Stimulated activated CD4-positive, alpha-beta T cell treated with anti-CD3 and anti-CD28 coated beads, Interleukin-15, amount 100 ng/mL, for 48 hours (primary cell): ENCODE measurements at regions not wholly inside any gene's neighbourhood (a gene's known extent, or its start where the extent isn't known, plus 50 kb on each side); places are given as distances from the start of the nearest gene placed in this dataset.

Source experiments
- DNase-seq, 2 donors: peaks; one replicate each; pipeline ENCODE4 v3.0.0-alpha.2; 2020; ENCODE audit warnings: low read depth in 2 of 2

DNA sequence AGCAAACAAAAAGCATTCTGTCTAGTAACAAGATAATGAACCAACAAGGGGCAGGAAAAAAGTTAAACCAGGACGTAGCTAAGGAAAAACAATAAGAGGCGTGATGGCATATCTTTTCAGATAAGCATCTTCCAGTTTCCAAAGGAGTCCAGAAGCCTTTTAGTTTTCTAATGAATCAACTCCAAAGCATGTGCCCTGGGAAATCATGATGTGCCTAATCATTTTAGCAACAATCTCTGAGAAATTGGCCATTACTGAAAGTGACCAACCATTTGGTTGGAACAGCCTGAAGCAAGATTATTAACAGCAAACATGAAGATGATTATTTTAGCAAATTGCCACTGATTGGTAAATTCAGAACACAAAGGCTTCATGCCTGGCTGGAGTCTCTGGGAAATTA lies 440.9 kb upstream of the MAF start:
- no peak for DNase-seq

DNA sequence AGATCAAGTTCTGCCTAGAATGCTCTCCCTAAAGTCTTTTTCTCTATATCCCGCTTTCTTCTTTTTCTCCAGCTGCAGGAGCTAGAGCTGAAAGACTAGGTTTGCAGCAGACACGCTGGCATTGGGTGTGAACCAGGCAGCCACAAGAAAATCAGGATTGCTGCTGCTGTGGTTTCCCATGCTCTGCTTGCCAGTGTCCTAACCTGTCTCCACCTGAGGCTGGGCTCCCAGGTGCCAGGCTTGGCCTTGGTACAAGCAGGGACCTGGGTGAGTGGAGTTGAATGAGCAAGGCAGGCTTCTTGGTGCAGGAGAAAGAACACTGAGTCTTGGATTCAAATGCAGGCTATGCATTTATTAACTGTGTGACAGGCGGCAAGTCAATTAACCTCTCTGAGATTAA lies 440.3 kb upstream of the MAF start:
- no peak for DNase-seq

DNA sequence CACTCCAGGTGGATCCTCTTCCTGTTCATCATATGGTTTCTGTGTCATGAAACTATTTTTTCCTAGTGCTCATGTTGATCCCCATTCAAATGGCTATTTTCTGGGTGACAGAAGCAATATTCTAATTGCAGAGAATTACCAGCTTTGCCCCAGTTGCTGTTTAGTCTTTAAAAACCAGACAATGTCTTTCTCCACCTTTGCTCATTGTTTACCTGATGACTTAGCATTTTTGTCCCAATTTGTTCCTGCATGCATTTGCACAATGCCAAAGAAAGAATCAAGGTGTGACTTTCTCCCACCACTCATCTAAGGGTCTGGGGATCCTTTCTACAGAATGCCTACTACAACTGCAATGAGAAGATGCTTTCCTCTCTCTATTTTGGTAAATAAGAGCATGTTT lies 439.9 kb upstream of the MAF start:
- no peak for DNase-seq

DNA sequence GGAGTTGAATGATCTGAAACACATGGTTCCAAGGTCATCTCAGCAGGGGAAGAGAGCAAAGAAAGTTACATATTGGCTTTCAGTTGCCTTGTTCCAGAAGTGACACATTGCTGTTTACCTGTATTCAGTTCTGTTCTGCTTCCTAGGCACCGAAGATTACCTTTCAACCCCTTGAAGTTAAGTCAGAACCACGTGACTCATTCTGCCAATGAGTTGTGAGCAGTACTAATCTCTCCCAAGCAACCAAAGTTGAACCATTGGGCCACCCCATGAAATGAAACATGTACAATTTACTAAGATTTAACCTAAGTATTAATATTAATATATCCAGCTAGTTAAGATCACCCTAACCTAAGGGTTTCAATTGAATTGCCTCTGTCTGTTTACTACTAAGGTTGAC lies 439.2 kb upstream of the MAF start:
- no peak for DNase-seq

DNA sequence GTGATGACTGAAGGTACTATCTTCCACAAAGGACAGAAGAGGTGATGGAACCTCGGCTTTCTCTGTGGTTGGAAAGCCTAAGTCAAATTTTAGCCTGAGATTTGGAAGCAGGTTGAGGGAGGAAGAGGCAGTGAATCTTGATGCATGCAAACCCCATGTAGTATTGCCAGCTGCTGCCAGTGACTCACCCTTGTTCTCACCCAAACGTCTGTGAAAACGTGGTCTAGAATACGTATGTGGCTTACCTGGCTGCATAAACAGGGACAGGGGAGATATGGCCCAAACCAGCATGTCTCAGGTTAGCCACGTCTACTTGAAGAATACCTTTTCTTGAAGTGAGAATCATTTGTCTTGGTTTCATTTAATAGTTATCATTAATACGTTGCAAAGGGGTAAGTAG lies 438.0 kb upstream of the MAF start:
- no peak for DNase-seq

DNA sequence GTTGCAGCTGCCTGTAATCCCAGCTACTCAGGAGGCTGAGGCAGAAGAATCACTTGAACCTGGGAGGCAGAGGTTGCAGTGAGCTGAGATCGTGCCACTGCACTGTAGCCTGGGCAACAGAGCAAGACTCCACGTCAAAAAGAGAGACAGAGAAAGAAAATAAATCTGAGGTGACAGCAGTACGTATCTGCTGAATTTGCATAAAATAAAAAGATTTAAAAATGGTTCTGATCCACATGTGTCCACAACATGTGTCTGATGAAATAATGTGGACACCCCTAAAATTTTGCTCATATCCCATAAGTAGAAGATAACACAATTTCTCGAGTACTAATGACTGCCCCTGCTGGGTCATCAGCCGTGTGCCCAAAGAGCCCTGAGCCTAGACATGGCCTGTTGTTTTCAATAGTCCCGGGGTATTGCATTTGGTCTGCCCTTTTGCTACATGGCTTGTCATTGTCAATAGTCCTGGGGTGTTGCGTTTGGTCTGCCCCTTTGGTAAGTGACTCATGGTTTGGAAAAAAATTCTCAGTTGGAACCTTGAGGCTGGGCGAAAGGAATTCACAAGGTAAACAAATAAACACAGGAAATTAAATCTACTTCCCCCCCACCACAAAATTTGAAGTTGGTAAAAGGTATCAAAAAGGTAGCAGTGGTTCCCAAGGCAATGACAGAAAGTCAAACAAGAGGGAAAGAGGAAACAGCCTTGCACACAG lies 434.6 kb upstream of the MAF start:
- no peak for DNase-seq

DNA sequence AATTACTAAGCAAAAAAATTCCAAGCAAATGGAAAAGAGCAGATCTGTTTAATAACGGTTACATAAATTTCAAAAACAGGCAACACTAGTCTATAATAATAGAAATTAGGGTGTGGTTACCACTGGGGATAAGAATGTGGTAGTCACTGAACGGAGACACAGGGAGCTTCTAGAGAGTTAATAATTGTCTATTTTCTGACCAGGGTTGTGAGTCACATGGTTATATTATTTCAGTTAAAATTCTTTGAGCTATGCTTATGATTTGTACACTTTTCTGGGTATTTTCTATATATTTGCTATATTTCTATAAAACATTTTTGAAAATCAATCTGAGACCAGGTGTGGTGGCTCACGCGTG lies 433.9 kb upstream of the MAF start:
- DNase-seq, result no peak

DNA sequence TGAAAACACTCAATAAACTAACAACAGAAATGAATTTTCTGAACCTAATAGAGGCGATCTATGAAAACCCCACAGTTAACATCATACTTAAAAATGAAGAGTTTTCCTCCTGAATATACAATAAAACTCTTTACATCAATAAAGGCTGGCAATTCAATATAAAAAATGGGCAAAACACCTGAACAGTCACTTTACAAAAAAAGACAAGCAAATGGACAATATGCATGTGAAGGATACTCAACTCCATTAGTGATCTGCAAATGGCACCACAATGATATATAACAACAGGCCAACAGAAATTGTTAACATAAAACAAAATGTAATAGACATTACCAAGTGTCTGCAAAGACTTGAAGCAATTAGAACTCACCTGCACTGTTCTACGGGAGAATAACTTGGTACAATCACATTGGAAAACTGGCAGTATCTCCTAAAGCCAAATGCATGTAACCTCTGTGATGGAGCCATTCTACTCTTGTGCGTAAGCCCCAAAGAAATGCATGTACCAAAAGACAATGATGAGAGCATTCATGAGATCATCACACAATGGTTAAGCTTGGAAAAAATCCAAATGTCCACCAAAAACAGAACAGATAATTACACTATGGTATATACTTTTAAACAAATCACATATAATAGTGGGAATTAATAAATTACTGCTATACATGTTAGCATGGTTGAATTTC lies 433.4 kb upstream of the MAF start:
- no peak for DNase-seq

DNA sequence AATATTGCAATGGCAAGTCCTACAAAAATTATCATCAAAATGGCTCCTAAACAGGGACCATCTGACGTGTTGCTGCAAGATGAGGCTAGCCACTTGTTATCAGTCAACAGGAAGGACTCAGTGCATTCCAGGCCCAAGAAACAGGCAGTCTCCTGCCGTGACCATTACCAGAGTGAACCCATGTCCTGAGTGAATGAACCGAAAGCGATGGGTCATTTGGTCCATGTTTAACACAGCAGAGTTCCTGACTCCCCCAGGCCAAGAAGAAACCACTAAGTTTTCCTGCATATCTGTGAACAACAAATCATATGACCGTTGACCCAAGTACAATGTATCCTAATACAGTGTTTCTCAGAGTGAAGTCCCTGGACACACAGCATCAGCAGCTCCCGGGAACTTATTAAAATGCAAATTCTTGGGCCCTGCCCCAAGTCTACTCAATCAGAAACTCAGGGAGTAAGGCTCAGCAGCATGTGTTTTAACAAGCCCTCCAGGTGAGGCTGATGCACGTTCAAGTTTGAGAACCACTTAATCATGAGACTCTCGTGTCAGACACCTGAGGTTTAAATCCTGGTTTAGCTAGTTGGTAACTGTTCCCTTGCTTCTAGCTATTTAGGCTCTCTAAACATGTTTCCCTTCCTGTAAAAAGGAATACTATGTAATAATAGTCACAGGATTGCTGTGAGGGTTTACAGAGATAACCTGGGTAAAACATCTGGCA lies 429.4 kb upstream of the MAF start:
- no peak for DNase-seq

DNA sequence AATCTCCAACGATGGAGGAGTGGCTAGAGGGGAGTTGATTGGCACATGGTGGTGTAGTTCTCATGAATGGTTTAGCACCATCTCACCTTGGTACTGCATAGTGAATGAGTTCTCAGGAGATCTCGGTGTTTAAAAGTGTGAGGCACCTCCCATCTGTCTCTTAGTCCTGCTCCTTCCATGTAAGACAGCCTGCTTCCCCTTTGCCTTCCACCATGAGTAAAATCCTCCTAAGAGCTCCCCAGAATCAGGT lies 428.8 kb upstream of the MAF start:
- DNase-seq, result no peak

DNA sequence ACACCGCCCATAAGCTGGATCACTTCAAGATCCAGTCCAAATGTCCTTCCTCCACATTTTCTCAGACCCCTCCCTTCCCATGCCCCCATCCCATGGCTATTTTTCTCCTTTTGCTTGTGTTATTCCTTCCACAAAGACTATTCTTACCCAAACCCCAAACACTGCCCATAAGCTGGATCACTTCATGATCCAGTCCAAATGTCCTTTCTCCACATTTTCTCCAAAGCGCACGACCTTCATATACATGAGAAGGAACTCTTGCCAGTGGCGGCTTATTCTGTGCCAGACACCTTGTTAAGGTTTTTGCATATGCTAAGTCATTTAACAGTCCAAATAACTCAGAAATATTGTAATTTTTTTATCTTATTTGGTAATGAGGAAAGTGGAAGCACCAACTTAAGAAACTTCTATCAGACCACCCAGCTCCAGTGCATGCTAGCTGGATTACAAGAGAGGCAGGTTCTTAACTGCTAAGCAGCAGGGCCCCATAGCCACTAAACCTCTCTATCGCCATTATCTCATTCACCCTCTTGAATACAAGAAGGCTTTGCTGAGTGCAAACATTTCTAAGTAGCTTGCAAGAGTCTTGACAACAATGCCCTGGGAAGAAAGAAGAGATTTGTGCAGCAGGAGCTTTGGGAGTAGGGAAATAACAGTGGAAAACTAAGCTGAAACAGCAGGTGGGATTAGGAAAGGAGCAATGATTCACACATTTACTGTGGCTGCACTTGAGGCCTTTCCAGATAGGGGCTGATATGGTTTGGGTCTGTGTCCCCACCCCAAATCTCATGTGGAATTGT lies 428.2 kb upstream of the MAF start:
- no peak for DNase-seq

DNA sequence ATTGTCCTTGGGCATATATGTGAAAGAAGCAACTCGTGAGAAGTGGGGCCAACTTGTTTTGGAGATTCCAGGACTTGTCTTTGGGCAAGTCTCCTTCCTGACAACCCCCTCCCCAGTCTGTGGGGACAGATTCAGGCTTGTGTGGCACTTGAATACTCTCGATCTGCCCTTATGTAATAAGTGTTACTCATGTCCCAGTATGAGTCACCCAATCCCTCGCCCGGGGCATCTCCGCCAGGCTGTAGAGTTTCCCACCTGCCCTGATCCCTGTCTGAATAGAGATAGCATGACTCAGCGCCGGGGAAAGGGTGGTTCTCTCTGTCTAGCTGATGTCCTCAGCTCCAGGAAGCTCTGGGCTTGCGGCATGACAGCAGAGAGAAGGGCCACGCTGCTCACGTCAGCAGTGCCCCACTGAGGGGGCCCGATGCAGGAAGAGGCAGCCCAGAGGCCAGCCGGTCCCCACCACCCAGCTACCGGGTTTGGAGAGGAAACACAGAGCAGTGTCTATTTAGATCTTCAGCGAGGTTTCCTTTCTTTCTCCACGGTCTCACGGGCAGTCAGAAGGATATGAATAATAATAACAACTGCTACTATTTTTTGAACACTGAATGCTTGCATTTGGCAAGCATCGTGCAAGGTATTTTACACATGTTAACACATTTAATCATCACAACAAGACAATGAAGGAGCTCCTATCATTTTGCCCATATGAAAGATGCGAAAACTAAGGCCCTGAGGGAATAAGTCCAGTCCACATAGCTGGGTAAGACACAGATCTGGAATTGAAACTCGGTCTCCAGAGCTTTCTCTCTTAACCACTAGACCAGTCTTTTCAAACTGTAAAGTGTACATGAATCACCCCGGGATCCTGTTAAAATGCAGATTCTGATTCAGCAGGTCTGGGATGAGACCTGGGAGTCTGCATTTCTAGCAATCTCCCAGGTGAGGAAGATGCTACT lies 426.7 kb upstream of the MAF start:
- peak; percentile 24 to 31 for DNase-seq

DNA sequence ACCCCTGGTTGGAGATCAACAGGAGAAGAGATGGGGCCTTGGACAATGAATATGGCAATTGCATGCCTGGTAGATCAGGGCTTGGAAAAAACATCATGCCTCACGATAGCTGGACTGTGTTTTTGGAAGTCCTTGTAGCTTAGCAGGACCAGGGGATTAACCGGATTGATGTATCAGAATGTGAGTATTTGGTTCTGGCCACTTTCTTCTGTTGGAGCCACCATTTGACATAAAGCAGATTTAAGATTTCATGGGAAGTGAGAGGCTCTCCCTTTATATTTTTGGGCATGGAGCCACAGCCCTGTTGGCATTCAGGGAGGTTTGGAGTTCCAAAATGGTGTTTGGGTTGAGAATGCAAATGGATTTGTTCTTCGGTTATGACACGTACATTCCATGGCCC lies 424.7 kb upstream of the MAF start:
- DNase-seq, result no peak

DNA sequence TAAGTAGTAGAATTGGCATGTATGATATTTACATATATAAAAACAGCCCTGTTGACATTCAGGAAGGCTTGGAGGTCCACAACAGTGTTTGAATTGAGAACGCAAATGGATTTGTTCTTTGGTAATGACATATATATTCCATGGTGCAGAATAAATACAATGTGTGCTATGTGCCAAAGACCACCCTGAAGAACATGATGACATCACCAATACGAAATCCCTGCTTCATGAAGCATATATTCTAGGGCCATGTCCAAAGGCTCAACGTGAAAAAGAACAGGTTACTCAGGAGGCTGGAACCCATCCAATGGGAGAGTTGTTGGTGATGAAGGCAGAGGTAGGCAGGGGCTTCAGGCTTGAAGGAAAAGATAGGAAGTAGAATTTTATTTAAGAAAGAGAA lies 423.9 kb upstream of the MAF start:
- DNase-seq, result no peak

DNA sequence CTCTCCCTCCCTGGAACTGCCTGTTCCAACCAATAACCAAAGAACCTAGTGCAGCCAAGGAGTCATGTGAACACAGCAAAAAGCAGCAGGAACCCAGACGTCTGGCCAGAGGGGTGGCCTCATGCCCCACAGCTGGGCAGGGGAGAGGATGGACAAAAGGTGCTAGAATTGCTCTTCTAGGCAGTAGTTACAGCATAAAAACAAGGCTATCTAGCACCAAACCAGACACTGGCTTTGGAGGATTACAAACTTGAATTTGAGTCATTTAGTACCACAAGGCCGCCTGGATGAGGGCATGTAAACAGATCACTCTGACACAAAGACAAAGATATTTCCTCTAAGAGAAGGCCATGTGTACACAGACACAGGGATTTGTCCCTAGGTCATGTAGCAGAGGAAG lies 423.3 kb upstream of the MAF start:
- no peak for DNase-seq

DNA sequence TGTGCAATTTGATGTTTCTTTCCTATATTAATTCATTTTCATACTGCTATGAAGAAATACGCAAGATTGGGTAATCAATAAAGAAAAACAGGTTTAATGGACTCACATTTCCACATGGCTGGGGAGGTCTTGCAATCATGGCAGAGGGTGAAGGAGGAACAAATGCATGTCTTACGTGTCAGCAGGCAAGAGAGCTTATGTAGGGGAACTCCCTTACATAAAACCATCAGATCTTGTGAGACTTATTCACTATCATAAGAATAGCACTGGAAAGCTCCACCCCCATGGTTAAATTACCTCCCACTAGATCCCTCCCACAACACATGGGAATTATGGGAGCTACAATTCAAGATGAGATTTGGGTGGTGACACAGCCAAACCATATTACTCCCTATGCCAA lies 418.9 kb upstream of the MAF start:
- DNase-seq, result no peak

DNA sequence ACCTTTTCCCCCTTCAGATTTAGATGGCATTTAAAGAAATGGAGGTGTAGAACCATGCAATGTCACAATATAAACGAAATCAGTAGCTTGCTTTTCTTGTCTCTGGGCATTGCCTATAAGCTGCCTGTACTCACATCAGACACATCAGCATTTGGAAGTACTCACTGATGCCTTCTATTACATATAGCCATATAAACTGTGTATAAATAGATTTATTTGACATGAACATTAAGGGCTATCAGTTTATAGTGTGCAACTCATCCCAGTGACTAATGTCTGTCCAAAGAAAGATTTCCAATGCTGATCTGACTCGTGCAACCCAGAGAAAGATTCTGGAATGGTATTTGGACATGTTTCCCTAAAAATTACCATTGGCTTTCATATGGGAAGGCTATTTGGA lies 417.9 kb upstream of the MAF start:
- no peak for DNase-seq

DNA sequence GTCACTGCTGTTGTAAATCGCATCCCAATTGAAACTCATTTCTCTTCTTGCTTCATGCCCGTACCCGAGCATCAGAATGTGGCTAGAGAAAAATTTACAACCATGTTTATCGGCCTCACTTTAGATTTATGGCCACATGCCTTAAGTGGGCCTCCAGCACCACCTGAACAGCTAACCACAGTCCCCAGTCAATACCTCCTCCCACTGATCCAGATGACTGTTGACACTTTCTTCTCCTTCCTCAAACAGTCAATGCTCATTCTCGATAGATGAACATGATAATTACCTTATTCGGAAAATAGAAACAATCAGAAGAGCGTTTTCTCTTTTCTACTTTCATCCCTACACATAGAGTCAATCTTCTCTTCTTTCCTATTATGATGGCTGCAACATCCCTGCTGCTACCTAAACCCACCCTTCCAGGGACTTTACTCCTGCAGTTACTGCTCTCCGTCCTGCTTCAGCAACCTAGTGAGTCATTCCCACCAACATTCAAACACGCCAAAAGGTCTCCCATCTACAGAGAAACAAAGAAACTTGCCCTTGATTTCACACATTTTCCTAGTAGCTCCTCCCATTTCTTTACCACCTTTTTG lies 416.3 kb upstream of the MAF start:
- DNase-seq, result no peak

DNA sequence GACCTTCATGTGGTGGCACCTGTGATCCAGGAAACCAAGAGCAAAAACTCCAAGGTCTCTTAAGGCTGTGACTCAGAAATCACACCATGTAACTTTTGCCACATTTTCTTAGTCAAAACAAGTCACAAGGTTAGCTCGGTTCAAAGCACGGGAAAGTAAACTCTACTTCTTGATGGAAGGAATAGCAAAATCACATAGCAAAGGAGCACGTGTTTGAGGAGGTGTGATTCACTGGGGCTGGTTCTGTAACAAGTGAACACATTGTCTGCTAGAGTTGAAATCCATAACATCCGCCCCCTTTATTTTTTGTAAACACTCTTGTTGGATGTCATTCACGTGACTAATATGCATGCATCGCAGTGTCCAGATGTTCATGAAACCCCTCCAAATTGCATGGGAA lies 415.0 kb upstream of the MAF start:
- no peak for DNase-seq

DNA sequence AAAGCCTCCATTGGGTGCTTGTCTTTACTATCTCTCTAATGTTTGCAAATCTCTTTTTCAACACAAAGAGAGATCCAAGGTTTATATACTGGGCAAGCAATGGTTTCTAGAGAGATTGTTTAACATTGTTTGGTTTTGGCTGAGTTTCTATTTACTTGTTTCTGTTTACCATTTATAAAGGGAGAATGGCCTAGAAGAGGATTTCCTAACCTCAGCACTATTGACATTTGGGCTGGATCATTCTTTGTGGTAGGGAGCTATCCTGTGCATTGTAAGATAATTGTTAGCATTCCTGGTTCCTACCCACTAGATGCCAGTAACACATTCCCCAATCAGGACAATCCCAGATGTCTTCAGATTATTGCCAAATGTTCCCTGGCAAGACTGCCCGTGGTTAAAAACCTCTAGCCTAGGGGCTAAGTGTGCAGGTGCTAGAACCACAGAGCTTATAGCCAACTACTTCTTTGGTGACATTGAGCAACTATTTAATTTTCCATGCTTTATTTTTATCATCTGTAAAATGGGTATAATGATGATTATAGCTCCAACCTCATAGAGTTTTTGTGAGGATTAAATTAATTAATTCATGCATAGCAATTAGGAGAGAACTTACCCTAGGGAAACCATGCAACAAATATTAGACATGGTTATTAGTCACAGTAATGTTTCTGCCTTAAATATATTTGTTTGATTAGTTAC lies 413.9 kb upstream of the MAF start:
- DNase-seq, result no peak

DNA sequence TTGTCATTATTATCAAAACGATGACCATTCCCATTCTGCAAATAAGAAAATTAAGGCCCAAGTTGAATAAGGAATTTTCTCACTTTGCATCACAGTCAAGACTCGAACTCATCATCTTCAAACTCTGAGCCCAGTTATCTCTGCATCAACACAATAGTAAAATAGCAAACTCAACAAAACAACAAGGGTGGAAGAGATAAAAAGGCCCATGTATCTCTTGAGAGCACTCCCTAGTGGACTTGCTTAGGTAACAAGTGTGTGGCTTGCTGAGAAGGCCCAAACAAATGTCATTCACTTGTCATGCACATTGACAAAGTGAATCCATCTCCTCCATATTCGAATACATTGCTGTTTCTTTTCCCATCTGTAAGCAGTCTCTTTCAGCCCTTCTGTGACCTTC lies 412.0 kb upstream of the MAF start:
- no peak for DNase-seq
